NCI-H748 (cell line): ENCODE measurements at regions not wholly inside any gene's neighbourhood (a gene's known extent, or its start where the extent isn't known, plus 50 kb on each side); places are given as distances from the start of the nearest gene placed in this dataset.
"Not testable (repeated sequence)": the region's sequence is repeated elsewhere in the genome, so short reads cannot be mapped to it uniquely, and the experiment has no call there.

Experiments
- DNase-seq: peaks from one replicate; lab custom pipeline; 2025; ENCODE audit not compliant: unreplicated experiment; lab: John Stamatoyannopoulos, UW

GRCh38 chr3:32042867-32043266 lies 61.3 kb downstream of the ZNF860 start:
- DNase-seq: not testable (repeated sequence)

- peak; percentile 70 for DNase-seq
Observed at GRCh38 chr3:32045091-32045915, 61.1 kb upstream of the GPD1L start.

GRCh38 chr3:32046102-32046501 lies 60.3 kb upstream of the GPD1L start:
- no peak for DNase-seq

- no peak for DNase-seq
Observed at GRCh38 chr3:32048487-32049182, 57.8 kb upstream of the GPD1L start.

- DNase-seq: no peak
Observed at GRCh38 chr3:32049916-32050315, 56.5 kb upstream of the GPD1L start.

- DNase-seq: not testable (repeated sequence)
Observed at GRCh38 chr3:32052230-32052629, 54.2 kb upstream of the GPD1L start.

GRCh38 chr3:32052851-32053250 lies 53.6 kb upstream of the GPD1L start:
- not testable (repeated sequence) for DNase-seq

GRCh38 chr3:32056559-32057290 lies 49.7 kb upstream of the GPD1L start:
- no peak for DNase-seq
